WTC11 (cell line): ENCODE measurements at regions not wholly inside any gene's neighbourhood (a gene's known extent, or its start where the extent isn't known, plus 50 kb on each side); places are given as distances from the start of the nearest gene placed in this dataset.

Experiments used
- ATAC-seq: fragments of 200-7000 bp; cut with Tn5 transposase; 2 replicates; pipeline ENCODE4 v1.10.0; 2021; ENCODE audit warnings: mild to moderate bottlenecking, moderate library complexity
- CTCF ChIA-PET: fragments of 300-600 bp; sonication (Branson Sonifier 250); formaldehyde crosslinking; loops from one replicate; lab custom pipeline; 2021; ENCODE audit warnings: antibody characterized with exemption; lab: Charles Lee
- POLR2A ChIA-PET: fragments of 350-600 bp; sonication (Branson Sonifier 250); formaldehyde crosslinking; loops from one replicate; lab custom pipeline; 2021; ENCODE audit warnings: antibody characterized with exemption; lab: Charles Lee
- DNase-seq: peaks from one replicate; pipeline ENCODE4 v3.0.0; 2021; ENCODE audit warnings: low spot score
- H3K27ac Mint-ChIP-seq: 2 replicates; pipeline ENCODE4 v1.8.0; 2021; ENCODE audit warnings: mixed read lengths
- H3K27me3 Mint-ChIP-seq: 2 replicates; pipeline ENCODE4 v1.8.0; 2021; ENCODE audit warnings: low read depth, mild to moderate bottlenecking, moderate library complexity, mixed read lengths
- H3K36me3 Mint-ChIP-seq: 2 replicates; pipeline ENCODE4 v1.8.0; 2021; ENCODE audit warnings: mixed read lengths
- H3K4me1 Mint-ChIP-seq: 2 replicates; pipeline ENCODE4 v1.8.0; 2022; ENCODE audit warnings: mixed read lengths
- H3K4me3 Mint-ChIP-seq: 2 replicates; pipeline ENCODE4 v1.8.0; 2021; ENCODE audit warnings: mild to moderate bottlenecking, moderate library complexity, mixed read lengths
- H3K9me3 Mint-ChIP-seq: 2 replicates; pipeline ENCODE4 v1.8.0; 2021; ENCODE audit warnings: mixed read lengths
- CREB1 ChIP-seq: sonication (generic); formaldehyde crosslinking; IDR thresholded peaks from 2 replicates; pipeline ENCODE4 v1.8.0; 2023; ENCODE audit warnings: mild to moderate bottlenecking, missing genetic modification reagents
- CREM ChIP-seq: sonication (generic); formaldehyde crosslinking; IDR thresholded peaks from 2 replicates; pipeline ENCODE4 v1.8.1; 2022; ENCODE audit warnings: mild to moderate bottlenecking, missing genetic modification reagents, moderate library complexity
- EMX1 ChIP-seq: fragments of 250-450 bp; sonication (Bioruptor Pico); IDR thresholded peaks from 2 replicates; pipeline ENCODE4 v1.8.0; 2021; ENCODE audit warnings: mild to moderate bottlenecking
- ETV6 ChIP-seq: sonication (generic); formaldehyde crosslinking; IDR thresholded peaks from 2 replicates; pipeline ENCODE4 v1.8.1; 2022; ENCODE audit warnings: mild to moderate bottlenecking, missing genetic modification reagents
- FOXJ3 ChIP-seq: sonication (generic); formaldehyde crosslinking; IDR thresholded peaks from 2 replicates; pipeline ENCODE4 v1.9.0; 2021; ENCODE audit warnings: missing genetic modification reagents, mild to moderate bottlenecking, borderline replicate concordance
- IRF2 ChIP-seq: sonication (generic); formaldehyde crosslinking; IDR thresholded peaks from 2 replicates; pipeline ENCODE4 v1.8.0; 2022; ENCODE audit warnings: low read depth, missing genetic modification reagents, borderline replicate concordance
- JUN ChIP-seq: sonication (generic); formaldehyde crosslinking; IDR thresholded peaks from 2 replicates; pipeline ENCODE4 v1.8.0; 2023; ENCODE audit warnings: mild to moderate bottlenecking, missing genetic modification reagents
- NFATC4 ChIP-seq: fragments of 250-450 bp; sonication (Bioruptor Pico); IDR thresholded peaks from 2 replicates; pipeline ENCODE4 v1.9.0; 2021; ENCODE audit warnings: mild to moderate bottlenecking
- NR1H2 ChIP-seq: sonication (generic); formaldehyde crosslinking; IDR thresholded peaks from 2 replicates; pipeline ENCODE4 v1.9.0; 2021; ENCODE audit warnings: mild to moderate bottlenecking, moderate library complexity, missing genetic modification reagents
- SMAD4 ChIP-seq: sonication (generic); formaldehyde crosslinking; IDR thresholded peaks from 2 replicates; pipeline ENCODE4 v1.8.0; 2022; ENCODE audit warnings: mild to moderate bottlenecking, missing genetic modification reagents
- SOX15 ChIP-seq: fragments of 250-450 bp; sonication (Bioruptor Pico); IDR thresholded peaks from 2 replicates; pipeline ENCODE4 v1.9.0; 2021; ENCODE audit warnings: mild to moderate bottlenecking
- SP1 ChIP-seq: sonication (generic); formaldehyde crosslinking; conservative IDR thresholded peaks from 2 replicates; pipeline ENCODE4 v1.8.1; 2022; ENCODE audit warnings: missing genetic modification reagents
- TEAD4 ChIP-seq: sonication (generic); formaldehyde crosslinking; IDR thresholded peaks from 2 replicates; pipeline ENCODE4 v1.8.0; 2022; ENCODE audit warnings: mild to moderate bottlenecking, missing genetic modification reagents
- TP53 ChIP-seq: sonication (generic); formaldehyde crosslinking; IDR thresholded peaks from 2 replicates; pipeline ENCODE4 v1.8.1; 2023; ENCODE audit warnings: mild to moderate bottlenecking, missing genetic modification reagents
- ZBTB21 ChIP-seq: sonication (generic); formaldehyde crosslinking; IDR thresholded peaks from 2 replicates; pipeline ENCODE4 v1.8.1; 2023; ENCODE audit warnings: mild to moderate bottlenecking, missing genetic modification reagents, borderline replicate concordance
- ZNF219 ChIP-seq: sonication (generic); formaldehyde crosslinking; IDR thresholded peaks from 2 replicates; pipeline ENCODE4 v1.8.0; 2023; ENCODE audit warnings: missing genetic modification reagents, mild to moderate bottlenecking, borderline replicate concordance
- ZNF317 ChIP-seq: sonication (generic); formaldehyde crosslinking; IDR thresholded peaks from 2 replicates; pipeline ENCODE4 v1.8.1; 2023; ENCODE audit warnings: low read depth, mild to moderate bottlenecking, moderate library complexity, missing genetic modification reagents, borderline replicate concordance
- ZNF416 ChIP-seq: fragments of 250-450 bp; sonication (Bioruptor Pico); IDR thresholded peaks from 2 replicates; pipeline ENCODE4 v1.9.0; 2021; ENCODE audit warnings: mild to moderate bottlenecking, inconsistent platforms
- ZNF423 ChIP-seq: fragments of 250-450 bp; sonication (Bioruptor Pico); IDR thresholded peaks from 2 replicates; pipeline ENCODE4 v2.1.2; 2022; ENCODE audit warnings: mild to moderate bottlenecking, moderate library complexity
- TF ChIP-seq, protein P1 (sequence below): sonication (generic); formaldehyde crosslinking; conservative IDR thresholded peaks from 2 replicates; pipeline ENCODE4 v1.8.1; 2022; ENCODE audit warnings: mild to moderate bottlenecking, missing genetic modification reagents
- TF ChIP-seq, protein P2 (sequence below): sonication (generic); formaldehyde crosslinking; IDR thresholded peaks from 2 replicates; pipeline ENCODE4 v1.8.0; 2022; ENCODE audit warnings: mild to moderate bottlenecking, missing genetic modification reagents
- TF ChIP-seq, protein P3 (sequence below): fragments of 250-450 bp; sonication (Bioruptor Pico); IDR thresholded peaks from 2 replicates; pipeline ENCODE4 v1.9.0; 2021; ENCODE audit warnings: mild to moderate bottlenecking, borderline replicate concordance
- TF ChIP-seq, protein P4 (sequence below): fragments of 250-450 bp; sonication (Bioruptor Pico); conservative IDR thresholded peaks from 2 replicates; pipeline ENCODE4 v1.9.0; 2021; ENCODE audit warnings: mild to moderate bottlenecking
- TF ChIP-seq, protein P5 (sequence below): sonication (generic); formaldehyde crosslinking; IDR thresholded peaks from 2 replicates; pipeline ENCODE4 v1.8.0; 2023; ENCODE audit warnings: missing genetic modification reagents
- TF ChIP-seq, protein P6 (sequence below): fragments of 250-450 bp; sonication (Bioruptor Pico); IDR thresholded peaks from 2 replicates; pipeline ENCODE4 v1.9.0; 2021; ENCODE audit warnings: mild to moderate bottlenecking

DNA sequence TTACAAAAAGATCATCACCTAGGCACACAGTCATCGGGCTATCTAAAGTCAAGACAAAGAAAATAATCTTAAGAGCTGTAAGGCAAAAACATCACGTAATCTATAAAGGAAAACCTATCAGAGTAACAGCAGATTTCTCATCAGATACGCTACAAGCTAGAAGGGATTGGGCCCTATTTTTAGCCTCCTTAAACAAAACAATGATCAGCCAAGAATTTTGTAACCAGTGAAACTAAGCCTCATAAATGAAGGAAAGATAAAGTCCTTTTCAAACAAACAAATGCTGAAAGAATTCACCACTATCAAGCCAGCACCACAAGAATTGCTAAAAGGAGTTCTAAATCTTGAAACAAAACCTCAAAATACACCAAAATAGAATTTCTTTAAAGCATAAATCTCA, 191.6 kb upstream of the BMP4 start:
- no peaks in the 10 kb centered on the region for H3K4me1 Mint-ChIP-seq
- ATAC-seq: no peak
- TF ChIP-seq, protein P1, sequence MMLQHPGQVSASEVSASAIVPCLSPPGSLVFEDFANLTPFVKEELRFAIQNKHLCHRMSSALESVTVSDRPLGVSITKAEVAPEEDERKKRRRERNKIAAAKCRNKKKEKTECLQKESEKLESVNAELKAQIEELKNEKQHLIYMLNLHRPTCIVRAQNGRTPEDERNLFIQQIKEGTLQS (CRISPR knock-in tag): no peak
- TF ChIP-seq, protein P2, sequence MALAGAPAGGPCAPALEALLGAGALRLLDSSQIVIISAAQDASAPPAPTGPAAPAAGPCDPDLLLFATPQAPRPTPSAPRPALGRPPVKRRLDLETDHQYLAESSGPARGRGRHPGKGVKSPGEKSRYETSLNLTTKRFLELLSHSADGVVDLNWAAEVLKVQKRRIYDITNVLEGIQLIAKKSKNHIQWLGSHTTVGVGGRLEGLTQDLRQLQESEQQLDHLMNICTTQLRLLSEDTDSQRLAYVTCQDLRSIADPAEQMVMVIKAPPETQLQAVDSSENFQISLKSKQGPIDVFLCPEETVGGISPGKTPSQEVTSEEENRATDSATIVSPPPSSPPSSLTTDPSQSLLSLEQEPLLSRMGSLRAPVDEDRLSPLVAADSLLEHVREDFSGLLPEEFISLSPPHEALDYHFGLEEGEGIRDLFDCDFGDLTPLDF: no peak
- no peak for TF ChIP-seq ZNF416 (CRISPR knock-in tag)
- no peak for TF ChIP-seq TEAD4 (CRISPR knock-in tag)
- TF ChIP-seq ZNF219 (CRISPR knock-in tag): no peak
- TF ChIP-seq, protein P3, sequence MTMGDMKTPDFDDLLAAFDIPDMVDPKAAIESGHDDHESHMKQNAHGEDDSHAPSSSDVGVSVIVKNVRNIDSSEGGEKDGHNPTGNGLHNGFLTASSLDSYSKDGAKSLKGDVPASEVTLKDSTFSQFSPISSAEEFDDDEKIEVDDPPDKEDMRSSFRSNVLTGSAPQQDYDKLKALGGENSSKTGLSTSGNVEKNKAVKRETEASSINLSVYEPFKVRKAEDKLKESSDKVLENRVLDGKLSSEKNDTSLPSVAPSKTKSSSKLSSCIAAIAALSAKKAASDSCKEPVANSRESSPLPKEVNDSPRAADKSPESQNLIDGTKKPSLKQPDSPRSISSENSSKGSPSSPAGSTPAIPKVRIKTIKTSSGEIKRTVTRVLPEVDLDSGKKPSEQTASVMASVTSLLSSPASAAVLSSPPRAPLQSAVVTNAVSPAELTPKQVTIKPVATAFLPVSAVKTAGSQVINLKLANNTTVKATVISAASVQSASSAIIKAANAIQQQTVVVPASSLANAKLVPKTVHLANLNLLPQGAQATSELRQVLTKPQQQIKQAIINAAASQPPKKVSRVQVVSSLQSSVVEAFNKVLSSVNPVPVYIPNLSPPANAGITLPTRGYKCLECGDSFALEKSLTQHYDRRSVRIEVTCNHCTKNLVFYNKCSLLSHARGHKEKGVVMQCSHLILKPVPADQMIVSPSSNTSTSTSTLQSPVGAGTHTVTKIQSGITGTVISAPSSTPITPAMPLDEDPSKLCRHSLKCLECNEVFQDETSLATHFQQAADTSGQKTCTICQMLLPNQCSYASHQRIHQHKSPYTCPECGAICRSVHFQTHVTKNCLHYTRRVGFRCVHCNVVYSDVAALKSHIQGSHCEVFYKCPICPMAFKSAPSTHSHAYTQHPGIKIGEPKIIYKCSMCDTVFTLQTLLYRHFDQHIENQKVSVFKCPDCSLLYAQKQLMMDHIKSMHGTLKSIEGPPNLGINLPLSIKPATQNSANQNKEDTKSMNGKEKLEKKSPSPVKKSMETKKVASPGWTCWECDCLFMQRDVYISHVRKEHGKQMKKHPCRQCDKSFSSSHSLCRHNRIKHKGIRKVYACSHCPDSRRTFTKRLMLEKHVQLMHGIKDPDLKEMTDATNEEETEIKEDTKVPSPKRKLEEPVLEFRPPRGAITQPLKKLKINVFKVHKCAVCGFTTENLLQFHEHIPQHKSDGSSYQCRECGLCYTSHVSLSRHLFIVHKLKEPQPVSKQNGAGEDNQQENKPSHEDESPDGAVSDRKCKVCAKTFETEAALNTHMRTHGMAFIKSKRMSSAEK (CRISPR knock-in tag): no peak
- TF ChIP-seq CREM: no peak
- TF ChIP-seq CREB1: no peak
- TF ChIP-seq, protein P4, sequence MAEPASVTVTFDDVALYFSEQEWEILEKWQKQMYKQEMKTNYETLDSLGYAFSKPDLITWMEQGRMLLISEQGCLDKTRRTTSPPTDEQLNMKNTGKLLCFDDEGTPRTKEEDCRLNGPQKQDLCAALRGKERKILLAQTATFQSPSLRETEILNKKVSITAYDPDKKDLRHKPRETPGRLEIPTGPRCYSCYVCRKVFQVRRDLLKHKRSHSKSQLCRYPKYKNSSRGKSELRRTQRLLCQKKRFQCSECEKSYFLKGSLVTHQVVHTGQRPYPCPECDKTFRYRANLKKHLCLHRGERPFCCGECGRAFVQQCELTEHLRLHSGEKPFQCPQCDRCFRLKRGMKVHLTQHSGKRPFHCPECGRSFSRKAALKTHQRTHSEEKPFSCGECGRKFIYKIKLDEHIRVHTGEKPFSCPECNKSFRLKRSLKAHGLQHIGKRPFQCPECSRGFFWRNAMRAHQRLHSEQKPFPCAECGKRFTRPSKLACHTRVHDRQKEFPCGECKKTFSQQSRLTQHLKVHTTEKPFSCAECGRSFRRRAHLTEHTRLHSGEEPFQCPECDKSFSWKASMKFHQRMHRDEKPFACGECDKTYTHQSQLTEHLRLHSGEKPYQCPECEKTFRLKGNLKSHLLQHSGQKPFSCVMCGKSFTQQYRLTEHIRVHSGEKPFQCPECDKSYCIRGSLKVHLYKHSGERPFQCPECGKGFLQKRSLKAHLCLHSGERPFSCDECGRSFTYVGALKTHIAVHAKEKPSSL (CRISPR knock-in tag): no peak
- TF ChIP-seq SMAD4 (CRISPR knock-in tag): no peak
- no peak for TF ChIP-seq SOX15
- TF ChIP-seq JUN (CRISPR knock-in tag): no peak
- no peak for TF ChIP-seq ZBTB21 (CRISPR knock-in tag)
- TF ChIP-seq FOXJ3 (CRISPR knock-in tag): no peak
- TF ChIP-seq IRF2 (CRISPR knock-in tag): no peak
- TF ChIP-seq, all 79 proteins: peak for 0
- Mint-ChIP-seq H3K27ac (no peak overlapping the region), H3K27me3 (no peaks in the 10 kb centered on the region; the same call in 1 of the 2 replicates), H3K4me3 (no peak overlapping the region), H3K9me3 (peaks cover 29% of the 10 kb centered on the region), H3K36me3 (peaks cover 19% of the 10 kb centered on the region)
- POLR2A ChIA-PET: no interaction called here
- DNase-seq: no peak
- CTCF ChIA-PET: no interaction called here

DNA sequence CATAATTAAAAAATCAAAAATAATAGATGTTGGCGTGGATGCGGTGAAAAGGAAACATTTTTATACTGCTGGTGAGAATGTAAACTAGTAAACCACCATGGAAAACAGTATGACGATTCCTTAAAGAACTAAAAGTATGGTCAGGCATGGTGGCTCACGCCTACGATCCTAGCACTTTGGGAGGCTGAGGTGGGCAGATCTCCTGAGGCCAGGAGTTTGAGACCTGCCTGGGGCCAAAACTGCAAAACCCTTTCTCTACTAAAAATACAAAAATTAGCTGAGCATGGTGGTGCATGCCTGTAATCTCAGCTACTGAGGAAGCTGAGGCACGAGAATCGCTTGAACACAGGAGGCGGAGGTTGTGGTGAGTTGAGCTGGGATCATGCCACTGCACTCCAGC, 195.7 kb upstream of the BMP4 start:
- TF ChIP-seq SP1 (CRISPR knock-in tag) (no peak), EMX1 (CRISPR knock-in tag) (no peak), NR1H2 (CRISPR knock-in tag) (no peak), TP53 (CRISPR knock-in tag) (no peak), NFATC4 (no peak), ETV6 (CRISPR knock-in tag) (no peak), ZNF423 (CRISPR knock-in tag) (no peak), ZNF317 (CRISPR knock-in tag) (no peak)
- TF ChIP-seq, protein P4 (CRISPR knock-in tag): no peak
- TF ChIP-seq, protein P5, sequence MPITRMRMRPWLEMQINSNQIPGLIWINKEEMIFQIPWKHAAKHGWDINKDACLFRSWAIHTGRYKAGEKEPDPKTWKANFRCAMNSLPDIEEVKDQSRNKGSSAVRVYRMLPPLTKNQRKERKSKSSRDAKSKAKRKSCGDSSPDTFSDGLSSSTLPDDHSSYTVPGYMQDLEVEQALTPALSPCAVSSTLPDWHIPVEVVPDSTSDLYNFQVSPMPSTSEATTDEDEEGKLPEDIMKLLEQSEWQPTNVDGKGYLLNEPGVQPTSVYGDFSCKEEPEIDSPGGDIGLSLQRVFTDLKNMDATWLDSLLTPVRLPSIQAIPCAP (CRISPR knock-in tag): no peak
- TF ChIP-seq, protein P6, sequence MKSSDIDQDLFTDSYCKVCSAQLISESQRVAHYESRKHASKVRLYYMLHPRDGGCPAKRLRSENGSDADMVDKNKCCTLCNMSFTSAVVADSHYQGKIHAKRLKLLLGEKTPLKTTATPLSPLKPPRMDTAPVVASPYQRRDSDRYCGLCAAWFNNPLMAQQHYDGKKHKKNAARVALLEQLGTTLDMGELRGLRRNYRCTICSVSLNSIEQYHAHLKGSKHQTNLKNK (CRISPR knock-in tag): no peak
- H3K4me1 Mint-ChIP-seq: no peaks in the 10 kb centered on the region
- peaks cover 18% of the 10 kb centered on the region for H3K36me3 Mint-ChIP-seq
- ChIA-PET CTCF (interaction anchor here (1.2 kb wide), 1 partner anchor 177 kb away, joined by 3 read pairs; no protein-coding TSS in a partner anchor), POLR2A (no interaction called here)
- no peak overlapping the region for H3K4me3 Mint-ChIP-seq
- ATAC-seq (no peak), DNase-seq (no peak)
- H3K9me3 Mint-ChIP-seq: peaks cover 33% of the 10 kb centered on the region
- H3K27ac Mint-ChIP-seq: no peak overlapping the region
- no peaks in the 10 kb centered on the region; the same call in 1 of the 2 replicates for H3K27me3 Mint-ChIP-seq
